K562 (cell line): ENCODE measurements at regions not wholly inside any gene's neighbourhood (a gene's known extent, or its start where the extent isn't known, plus 50 kb on each side); places are given as distances from the start of the nearest gene placed in this dataset.

Source experiments
- ATAC-seq: fragments of 200-7000 bp; cut with Tn5 transposase; 3 replicates; pipeline ENCODE4 v1.9.1; 2020; ENCODE audit warnings: moderate library complexity
- BruUV-seq: library from RNA; stranded (reverse); fragments of 400-500 nt; replicated peaks from 2 replicates; lab custom pipeline; 2021; lab: Mats Ljungman, UMichigan
- CTCF ChIA-PET: fragments of 300-600 bp; formaldehyde crosslinking; extraction: SDS; loops from one replicate; lab custom pipeline; 2021; ENCODE audit warnings: low intra/inter-chr PET ratio; lab: Yijun Ruan, JAX
- POLR2A ChIA-PET: fragments of 300-600, 350-650 bp; sonication (Branson Sonifier 250); formaldehyde crosslinking; extraction: SDS; loops from one replicate; lab custom pipeline; 2021; ENCODE audit warnings: antibody characterized with exemption, inconsistent platforms; lab: Yijun Ruan, JAX
- DNase-seq, 4 experiments: peaks; one replicate each; pipeline versions ENCODE4 v3.0.0 to v3.0.0-alpha.2; 2011 to 2018; ENCODE audit warnings: low spot score in 3 of 4, mixed read lengths in 3 of 4; ENCODE audit errors: extremely low read depth in 1 of 4
- FAIRE-seq: peaks from 2 replicates; lab custom pipeline; 2011; peaks lifted over from hg19 to GRCh38; lab: Jason Lieb, UNC
- H2AFZ ChIP-seq: 2 replicates; pipeline ENCODE4 v1.6.0; 2011; ENCODE audit warnings: low read depth, low read length, control low read depth, inconsistent platforms
- H3K27ac ChIP-seq: fragments of 200-600 bp; 3 replicates; pipeline ENCODE4 v1.8.0; 2011; ENCODE audit warnings: low read depth, mild to moderate bottlenecking, control low read depth, inconsistent platforms, low read length, moderate library complexity, mixed read lengths; ENCODE audit errors: extremely low read depth
- H3K27me3 ChIP-seq, 2 experiments: fragments of 300-600 bp in 1 of 2; 2 replicates in 1 of 2; 3 replicates in 1 of 2; pipeline versions ENCODE4 v1.6.0 to v1.8.0; 2011; ENCODE audit warnings: inconsistent platforms in 2 of 2, low read length in 2 of 2, mild to moderate bottlenecking in 1 of 2, mixed read lengths in 1 of 2, moderate library complexity in 1 of 2; ENCODE audit not compliant: control insufficient read depth in 2 of 2, insufficient read depth in 2 of 2
- H3K36me3 ChIP-seq: fragments of 300-600 bp; 3 replicates; pipeline ENCODE4 v1.8.0; 2011; ENCODE audit warnings: mild to moderate bottlenecking, low read length, inconsistent platforms; ENCODE audit not compliant: control insufficient read depth, insufficient read depth
- H3K4me1 ChIP-seq, 2 experiments: fragments of 200-600 bp in 1 of 2; replicated peaks in 1 of 2; 2 replicates in 1 of 2; 3 replicates in 1 of 2; pipeline versions ENCODE4 v1.5.1 to v1.8.0; 2011; ENCODE audit warnings: inconsistent platforms in 2 of 2, low read length in 2 of 2, mild to moderate bottlenecking in 1 of 2, mixed read lengths in 1 of 2, moderate library complexity in 1 of 2; ENCODE audit not compliant: control insufficient read depth in 2 of 2, insufficient read depth in 2 of 2
- H3K4me2 ChIP-seq: 2 replicates; pipeline ENCODE4 v1.6.1; 2011; ENCODE audit warnings: low read length, control low read depth, inconsistent platforms, mixed read lengths; ENCODE audit not compliant: insufficient read depth
- H3K4me3 ChIP-seq: fragments of 200-600 bp; sonication (generic), shearing (Covaris generic); 2 replicates; pipeline ENCODE4 v1.5.1; 2016; ENCODE audit warnings: control low read depth, inconsistent platforms
- H3K79me2 ChIP-seq: fragments of 200-600 bp; 3 replicates; pipeline ENCODE4 v1.8.0; 2011; ENCODE audit warnings: low read length, inconsistent platforms; ENCODE audit not compliant: control insufficient read depth, insufficient read depth
- H3K9ac ChIP-seq, 2 experiments: 2 replicates each; pipeline versions ENCODE4 v1.6.0 to v1.6.1; 2011; ENCODE audit warnings: low read depth in 2 of 2, low read length in 2 of 2, control low read depth in 1 of 2, inconsistent platforms in 1 of 2, mild to moderate bottlenecking in 1 of 2, mixed read lengths in 1 of 2; ENCODE audit not compliant: insufficient read depth in 1 of 2
- H3K9me1 ChIP-seq: one replicate; pipeline ENCODE4 v1.6.0; 2011; ENCODE audit warnings: inconsistent platforms, mild to moderate bottlenecking, low read length, moderate library complexity; ENCODE audit not compliant: control insufficient read depth, insufficient read depth
- H3K9me3 ChIP-seq: replicated peaks from 2 replicates; pipeline ENCODE4 v1.5.1; 2011; ENCODE audit warnings: low read depth, low read length, inconsistent platforms; ENCODE audit not compliant: control insufficient read depth, insufficient read depth
- H4K20me1 ChIP-seq: replicated peaks from 2 replicates; pipeline ENCODE4 v1.6.1; 2011; ENCODE audit warnings: low read length, inconsistent platforms, mixed read lengths; ENCODE audit not compliant: control insufficient read depth, insufficient read depth
- CREM ChIP-seq: IDR thresholded peaks from 2 replicates; pipeline ENCODE4 v1.6.1; 2014; ENCODE audit warnings: antibody characterized with exemption, low read depth
- DIDO1 ChIP-seq: fragments of 450-650 bp; IDR thresholded peaks from 2 replicates; pipeline ENCODE4 v1.6.1; 2016; ENCODE audit warnings: low read depth, missing biosample characterization, missing genetic modification characterization
- EHMT2 ChIP-seq: fragments of 450-650 bp; IDR thresholded peaks from 2 replicates; pipeline ENCODE4 v1.6.1; 2018; ENCODE audit warnings: antibody characterized with exemption
- GABPB2 ChIP-seq: fragments of 250-450 bp; sonication (Bioruptor Pico); conservative IDR thresholded peaks from 2 replicates; pipeline ENCODE4 v1.5.1; 2021; ENCODE audit warnings: mild to moderate bottlenecking
- HDAC2 ChIP-seq: fragments of 450-650 bp; IDR thresholded peaks from 2 replicates; pipeline ENCODE4 v1.6.1; 2016; ENCODE audit warnings: mild to moderate bottlenecking
- HLTF ChIP-seq: fragments of 450-650 bp; IDR thresholded peaks from 2 replicates; pipeline ENCODE4 v1.6.1; 2016
- NCOA2 ChIP-seq, 2 experiments: fragments of 450-650 bp; IDR thresholded peaks; 2 replicates each; pipeline ENCODE4 v1.6.1; 2018; ENCODE audit warnings: mild to moderate bottlenecking in 2 of 2, moderate library complexity in 1 of 2; ENCODE audit not compliant: partially characterized antibody in 2 of 2
- POLR3A ChIP-seq: IDR thresholded peaks from 2 replicates; pipeline ENCODE4 v1.6.1; 2011; ENCODE audit warnings: borderline replicate concordance, mild to moderate bottlenecking, moderate library complexity; ENCODE audit not compliant: insufficient read length, insufficient read depth; ENCODE audit errors: extremely low read depth
- SIRT6 ChIP-seq: IDR thresholded peaks from one replicate; pipeline ENCODE4 v1.6.1; 2012; ENCODE audit warnings: low read depth, mild to moderate bottlenecking, control low read depth, inconsistent platforms, low read length, moderate library complexity
- TCF7L2 ChIP-seq: fragments of 150-350 bp; IDR thresholded peaks from 2 replicates; pipeline ENCODE4 v1.6.1; 2016; ENCODE audit warnings: low read depth, mild to moderate bottlenecking, low read length, moderate library complexity
- ZNF282 ChIP-seq: sonication (generic); formaldehyde crosslinking; IDR thresholded peaks from 2 replicates; pipeline ENCODE4 v1.8.1; 2023; ENCODE audit warnings: missing genetic modification reagents
- ZNF316 ChIP-seq: fragments of 450-650 bp; IDR thresholded peaks from 2 replicates; pipeline ENCODE4 v1.6.1; 2016
- ZNF717 ChIP-seq: fragments of 250-450 bp; sonication (Bioruptor Pico); IDR thresholded peaks from 2 replicates; pipeline ENCODE4 v1.5.0; 2021
- in situ Hi-C: fragments of 300-500 bp; cut with MboI; formaldehyde crosslinking; loops from 4 replicates; pipeline ENCODE4 v1.15.0; 2018; ENCODE audit warnings: inconsistent platforms, mixed read lengths
- intact Hi-C: fragments of 100-400 bp; cut with micrococcal nuclease; formaldehyde crosslinking; loops from 2 replicates; pipeline ENCODE4 v1.14.2; 2022
- TF ChIP-seq, protein P1 (sequence below): fragments of 250-450 bp; sonication (Bioruptor Pico); IDR thresholded peaks from 2 replicates; pipeline ENCODE4 v1.5.1; 2021; ENCODE audit warnings: mild to moderate bottlenecking
- TF ChIP-seq, protein P2 (sequence below): IDR thresholded peaks from 2 replicates; pipeline ENCODE4 v1.6.1; 2014; ENCODE audit warnings: antibody characterized with exemption

GRCh38 chr4:34824515-34824914, 1419.8 kb downstream of the ARAP2 start:
- no peaks in the 10 kb centered on the region for H4K20me1 ChIP-seq
- H3K4me1 ChIP-seq = no peaks in the 10 kb centered on the region
- in situ Hi-C loops = no loop called here
- no peak overlapping the region for H3K4me2 ChIP-seq
- FAIRE-seq = no peak
- no peaks in the 10 kb centered on the region for H3K9me1 ChIP-seq
- TF ChIP-seq ZNF316 (no peak), TCF7L2 (no peak), ZNF282 (CRISPR knock-in tag) (no peak), NCOA2 (IDR thresholded peaks at IDR 0.05; ENCODE audit: partially characterized antibody in 2 of 2) (no peak), HLTF (no peak), CREM (no peak), EHMT2 (no peak), SIRT6 (no peak), GABPB2 (CRISPR knock-in tag) (no peak), ZNF717 (CRISPR knock-in tag) (no peak), DIDO1 (tag) (no peak), HDAC2 (no peak), POLR3A (no peak)
- TF ChIP-seq, protein P1, sequence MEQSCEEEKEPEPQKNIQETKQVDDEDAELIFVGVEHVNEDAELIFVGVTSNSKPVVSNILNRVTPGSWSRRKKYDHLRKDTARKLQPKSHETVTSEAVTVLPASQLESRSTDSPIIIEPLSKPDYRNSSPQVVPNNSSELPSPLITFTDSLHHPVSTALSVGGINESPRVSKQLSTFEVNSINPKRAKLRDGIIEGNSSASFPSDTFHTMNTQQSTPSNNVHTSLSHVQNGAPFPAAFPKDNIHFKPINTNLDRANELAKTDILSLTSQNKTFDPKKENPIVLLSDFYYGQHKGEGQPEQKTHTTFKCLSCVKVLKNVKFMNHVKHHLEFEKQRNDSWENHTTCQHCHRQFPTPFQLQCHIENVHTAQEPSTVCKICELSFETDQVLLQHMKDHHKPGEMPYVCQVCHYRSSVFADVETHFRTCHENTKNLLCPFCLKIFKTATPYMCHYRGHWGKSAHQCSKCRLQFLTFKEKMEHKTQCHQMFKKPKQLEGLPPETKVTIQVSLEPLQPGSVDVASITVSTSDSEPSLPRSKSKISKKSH = no peak
- TF ChIP-seq, protein P2, sequence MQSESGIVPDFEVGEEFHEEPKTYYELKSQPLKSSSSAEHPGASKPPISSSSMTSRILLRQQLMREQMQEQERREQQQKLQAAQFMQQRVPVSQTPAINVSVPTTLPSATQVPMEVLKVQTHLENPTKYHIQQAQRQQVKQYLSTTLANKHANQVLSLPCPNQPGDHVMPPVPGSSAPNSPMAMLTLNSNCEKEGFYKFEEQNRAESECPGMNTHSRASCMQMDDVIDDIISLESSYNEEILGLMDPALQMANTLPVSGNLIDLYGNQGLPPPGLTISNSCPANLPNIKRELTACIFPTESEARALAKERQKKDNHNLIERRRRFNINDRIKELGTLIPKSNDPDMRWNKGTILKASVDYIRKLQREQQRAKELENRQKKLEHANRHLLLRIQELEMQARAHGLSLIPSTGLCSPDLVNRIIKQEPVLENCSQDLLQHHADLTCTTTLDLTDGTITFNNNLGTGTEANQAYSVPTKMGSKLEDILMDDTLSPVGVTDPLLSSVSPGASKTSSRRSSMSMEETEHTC = no peak
- CTCF ChIA-PET = no interaction called here
- no peaks in the 10 kb centered on the region for H3K36me3 ChIP-seq
- ATAC-seq = no peak
- no peak overlapping the region for H3K9ac ChIP-seq
- POLR2A ChIA-PET = no interaction called here
- intact Hi-C loops = no loop called here
- no peaks in the 10 kb centered on the region for H3K79me2 ChIP-seq
- H3K27me3 ChIP-seq = no peaks in the 10 kb centered on the region
- DNase-seq = no peak
- no peak overlapping the region for H3K27ac ChIP-seq
- H3K9me3 ChIP-seq = no peaks in the 10 kb centered on the region
- no TSS peak for BruUV-seq
- H3K4me3 ChIP-seq = no peak overlapping the region
- H2AFZ ChIP-seq = no peak overlapping the region
